GM04504 (cell line): ENCODE measurements at regions not wholly inside any gene's neighbourhood (a gene's known extent, or its start where the extent isn't known, plus 50 kb on each side); places are given as distances from the start of the nearest gene placed in this dataset.

ENCODE experiments used
- DNase-seq: peaks from one replicate; pipeline ENCODE4 v3.0.0-alpha.2; 2012; ENCODE audit warnings: low read depth

DNA sequence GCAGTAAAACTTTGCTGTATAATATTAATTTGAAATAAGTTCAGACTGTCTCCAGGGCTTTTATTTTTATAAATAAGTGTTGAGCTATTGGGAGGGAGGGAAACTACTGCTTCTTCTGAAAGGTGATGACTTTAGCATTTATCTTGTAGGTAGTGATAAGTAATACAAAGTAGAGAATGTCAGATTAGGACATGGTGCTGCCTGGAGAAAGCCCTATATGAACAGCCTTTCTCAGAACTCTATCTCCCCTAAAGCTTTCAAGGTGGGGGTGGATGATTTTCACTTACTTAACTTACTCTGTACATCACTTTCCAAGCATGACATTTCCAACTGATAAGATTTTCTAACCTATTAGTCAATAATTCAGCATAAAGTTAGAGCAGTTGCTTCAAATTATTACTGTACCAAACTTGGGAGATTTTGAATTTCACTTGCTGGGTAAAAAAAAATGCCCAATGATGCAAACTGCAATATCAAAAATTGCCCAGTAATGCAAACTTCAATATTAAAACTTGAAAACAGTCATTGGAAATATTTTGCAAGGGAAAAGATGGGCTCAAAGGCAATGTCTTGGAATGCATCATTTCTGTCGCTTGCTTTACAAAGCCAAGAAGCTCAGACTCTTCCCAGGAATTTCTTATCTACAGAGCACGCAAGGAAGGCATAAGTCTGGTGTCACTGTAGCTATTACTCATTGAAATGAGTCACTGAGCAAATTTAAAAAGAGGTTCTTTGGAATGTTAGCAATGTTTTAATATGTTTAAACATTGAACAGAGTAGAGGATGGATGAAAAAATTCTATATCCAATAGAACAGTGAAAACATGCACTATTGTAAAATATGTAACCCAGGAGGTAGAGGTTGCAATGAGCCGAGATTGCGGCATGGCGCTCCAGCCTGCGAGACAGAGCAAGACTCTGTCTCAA lies 569.5 kb downstream of the PSAT1 start:
- peak; percentile 83 for DNase-seq

DNA sequence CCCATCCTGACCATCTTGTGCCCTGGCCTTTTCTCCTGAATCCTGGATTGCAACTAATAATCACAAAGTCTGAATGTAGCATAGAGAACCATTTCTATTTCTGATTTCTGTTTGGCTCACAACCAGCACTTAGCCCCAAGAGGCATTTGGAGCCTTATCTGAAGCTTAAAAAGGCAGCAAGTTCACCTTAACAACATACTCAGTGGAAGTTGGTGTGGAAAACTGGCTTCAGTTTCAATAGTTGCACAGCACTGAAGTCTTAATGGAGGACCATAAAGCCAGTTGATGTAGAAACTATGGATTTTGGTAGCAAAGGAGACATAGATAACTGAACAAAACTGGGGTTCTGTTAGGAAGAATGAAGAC lies 574.1 kb downstream of the PSAT1 start:
- DNase-seq, result no peak

DNA sequence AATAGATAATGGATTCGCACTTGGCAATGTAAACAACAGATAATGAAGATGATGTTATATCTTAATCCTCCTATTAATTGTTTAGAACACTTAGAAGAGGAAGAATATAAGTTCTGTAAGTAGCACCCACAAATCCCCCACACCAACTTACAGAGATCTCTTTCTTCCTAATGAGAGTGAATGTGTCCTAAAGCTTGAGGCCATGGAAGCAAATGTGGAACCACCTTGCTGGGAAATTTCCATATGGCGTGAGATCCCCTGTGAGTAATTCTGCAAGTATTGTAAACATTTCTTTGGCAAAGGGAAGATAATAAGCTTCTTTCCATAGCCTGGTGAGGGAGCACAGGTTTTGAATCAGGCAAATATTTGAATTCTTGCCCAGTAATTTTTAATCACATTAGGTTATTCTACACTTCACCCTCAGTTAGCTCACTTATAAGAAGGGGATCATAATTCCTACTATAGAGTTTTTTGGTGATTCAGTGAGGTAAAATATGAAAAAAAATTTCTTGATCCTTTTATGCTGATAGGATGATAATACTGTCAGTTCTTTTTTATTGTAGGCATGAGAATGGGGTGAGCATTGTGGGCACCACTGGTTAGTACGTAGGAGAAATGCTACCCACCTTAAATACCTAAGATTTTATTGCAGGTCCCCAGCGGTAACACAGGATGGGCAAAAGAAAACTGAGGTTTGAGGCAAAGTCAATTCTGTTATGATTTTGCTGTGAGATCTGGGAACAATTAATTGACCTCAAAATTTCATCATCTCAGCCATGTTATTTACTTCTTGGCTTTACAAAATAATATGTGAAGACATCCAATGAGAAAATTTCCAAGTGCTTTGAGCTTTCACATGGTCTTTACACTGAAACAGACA lies 574.8 kb downstream of the PSAT1 start:
- peak; percentile 79 for DNase-seq

DNA sequence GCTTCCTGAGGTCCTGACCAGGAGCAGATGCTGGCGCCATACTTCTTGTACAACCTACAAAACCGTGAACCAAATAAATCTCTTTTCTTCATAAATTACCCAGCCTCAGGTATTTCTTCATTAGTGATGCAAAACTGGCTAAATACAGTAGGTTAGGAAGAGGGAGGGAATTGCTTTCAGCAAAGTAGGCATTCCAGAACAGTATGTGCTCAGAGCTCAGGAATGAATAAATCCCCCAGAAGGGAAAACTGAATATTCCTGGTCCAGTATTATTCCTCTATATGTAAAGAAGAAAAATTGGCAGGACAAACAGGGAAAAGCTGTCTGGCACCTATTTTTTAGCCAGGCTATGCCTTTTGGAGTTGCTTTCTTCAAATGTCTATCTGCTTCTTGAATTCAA lies 577.1 kb downstream of the PSAT1 start:
- DNase-seq, result no peak

DNA sequence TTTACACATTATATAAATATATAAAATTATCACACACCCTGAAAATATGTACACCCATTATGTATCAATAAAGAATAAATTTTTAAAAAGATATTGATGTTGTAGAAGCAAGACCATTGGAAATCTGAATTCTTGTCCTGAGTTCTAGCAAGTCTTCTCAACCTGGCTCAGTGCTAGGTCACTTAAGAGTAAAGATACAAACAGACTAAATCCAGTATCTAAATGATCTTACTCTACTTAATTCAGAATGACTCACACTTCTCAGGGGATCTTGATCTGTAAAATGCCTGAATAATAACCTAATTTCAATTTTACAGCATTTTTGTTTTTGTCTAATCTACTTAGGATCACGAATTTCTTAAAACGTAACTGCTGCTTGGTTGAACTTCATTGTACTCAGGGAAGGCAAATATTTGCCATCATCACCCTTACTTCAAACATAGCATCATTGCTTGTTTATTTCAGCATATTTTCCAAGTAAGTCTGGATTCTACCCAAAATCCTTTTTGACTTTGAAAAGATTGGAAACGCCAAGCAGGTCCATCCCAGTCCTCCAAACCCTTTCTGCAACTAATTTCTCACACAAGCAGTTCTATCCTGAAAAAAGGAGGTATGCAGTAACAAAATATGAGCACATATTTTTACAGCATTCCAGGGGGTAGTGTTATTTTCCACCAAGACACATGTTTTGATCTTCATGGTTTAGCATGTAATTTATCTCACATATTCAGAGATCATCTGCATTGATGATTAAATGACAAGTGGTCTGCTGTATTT lies 582.6 kb downstream of the PSAT1 start:
- DNase-seq, result no peak

DNA sequence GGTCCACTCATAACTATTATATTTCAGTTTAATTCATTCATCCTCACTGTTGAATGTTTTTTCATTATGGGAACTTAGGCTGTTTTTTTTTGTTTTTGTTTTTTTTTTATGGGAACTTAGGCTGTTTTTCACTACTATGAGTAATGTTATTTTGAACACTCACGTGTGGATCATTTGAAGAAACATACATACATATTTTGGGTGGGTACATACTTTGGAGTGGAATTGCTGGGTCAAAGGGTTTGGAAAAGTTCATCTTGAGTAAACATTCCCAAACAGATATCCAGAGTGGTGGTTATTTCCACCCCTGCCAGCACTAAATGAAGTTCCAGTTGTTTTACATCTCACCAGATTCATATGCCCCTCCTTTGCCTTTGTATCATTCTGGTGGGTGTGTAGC lies 584.4 kb downstream of the PSAT1 start:
- no peak for DNase-seq

DNA sequence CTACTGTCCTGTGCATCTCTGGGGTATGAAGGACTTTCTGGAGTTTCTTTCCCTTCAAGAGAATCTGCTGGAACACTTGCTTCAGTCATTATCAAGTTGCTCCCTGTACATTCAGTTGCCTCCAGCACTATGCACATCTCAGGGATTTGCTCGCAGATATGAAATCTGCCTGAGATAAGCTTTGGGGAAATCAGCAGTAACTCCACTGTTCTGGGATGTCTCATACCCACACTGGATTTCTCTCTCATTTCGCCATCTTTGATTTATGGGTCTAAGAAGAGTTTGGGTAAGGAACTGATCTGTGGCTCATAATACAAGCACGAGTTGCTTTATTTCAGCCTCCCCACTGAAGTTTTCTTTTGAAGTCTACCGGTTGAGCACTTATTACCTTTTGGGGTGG lies 585.6 kb downstream of the PSAT1 start:
- no peak for DNase-seq

DNA sequence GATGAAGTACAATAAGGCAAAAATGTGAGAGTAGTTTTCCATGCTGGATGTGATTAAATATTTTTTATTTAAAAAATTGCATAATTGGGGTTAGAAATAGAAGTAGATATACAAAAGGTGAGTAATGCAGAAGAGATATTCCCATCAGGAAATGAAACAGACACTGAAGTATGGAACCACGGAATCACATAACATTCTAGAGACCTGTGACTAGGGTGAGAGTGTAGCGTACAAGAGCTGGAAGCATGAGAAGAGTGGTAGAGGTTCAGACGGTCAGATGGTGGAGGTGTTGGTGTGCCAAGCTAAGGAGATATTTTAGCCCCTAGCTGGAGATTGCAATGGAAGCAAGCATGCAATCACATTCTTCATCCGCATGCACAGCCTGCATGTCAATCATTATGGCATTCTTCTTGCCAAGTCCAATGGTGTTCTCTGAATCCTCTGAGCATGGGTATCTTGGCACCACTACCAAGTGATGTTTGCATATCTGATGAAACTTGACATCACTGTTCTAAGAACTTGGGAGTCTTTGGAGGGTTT lies 587.8 kb downstream of the PSAT1 start:
- DNase-seq, result no peak

DNA sequence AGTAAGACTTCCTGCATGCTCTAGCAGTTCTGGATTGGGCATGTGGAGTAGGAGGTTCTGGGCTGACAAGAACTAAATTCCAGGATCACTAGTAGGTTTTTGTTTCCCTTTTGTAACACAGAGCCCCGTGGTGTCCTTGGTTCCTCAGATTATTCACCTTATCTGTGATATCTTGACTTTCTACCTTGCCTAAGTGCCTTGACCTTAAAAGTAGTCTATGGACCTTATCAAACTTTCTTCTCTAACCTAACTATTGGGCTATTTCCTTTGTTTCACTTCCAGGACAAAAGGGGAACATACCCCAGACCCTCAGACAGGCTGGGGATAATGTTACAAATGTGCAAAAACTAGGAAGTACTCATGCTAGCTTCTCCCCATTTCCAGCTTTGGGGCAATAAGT lies 595.3 kb downstream of the PSAT1 start:
- no peak for DNase-seq

DNA sequence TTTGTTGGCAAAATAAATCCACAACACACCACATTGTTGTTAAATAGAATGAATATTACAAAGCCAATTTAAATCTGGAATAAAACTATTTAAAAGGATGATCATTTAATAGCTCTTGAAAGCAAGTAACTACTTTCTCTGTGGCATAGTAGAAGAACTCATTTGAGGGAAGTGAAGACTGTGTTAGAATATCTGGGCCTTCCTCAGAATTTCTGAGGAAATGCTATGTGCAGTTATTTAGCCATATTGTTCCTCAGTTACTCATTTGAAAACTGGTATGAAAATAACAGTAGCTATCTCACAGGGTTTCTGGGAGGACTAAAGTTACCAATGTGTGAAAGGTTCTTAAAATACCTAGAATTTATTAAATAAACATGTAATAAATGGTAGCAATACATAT lies 595.8 kb downstream of the PSAT1 start:
- DNase-seq, result no peak

DNA sequence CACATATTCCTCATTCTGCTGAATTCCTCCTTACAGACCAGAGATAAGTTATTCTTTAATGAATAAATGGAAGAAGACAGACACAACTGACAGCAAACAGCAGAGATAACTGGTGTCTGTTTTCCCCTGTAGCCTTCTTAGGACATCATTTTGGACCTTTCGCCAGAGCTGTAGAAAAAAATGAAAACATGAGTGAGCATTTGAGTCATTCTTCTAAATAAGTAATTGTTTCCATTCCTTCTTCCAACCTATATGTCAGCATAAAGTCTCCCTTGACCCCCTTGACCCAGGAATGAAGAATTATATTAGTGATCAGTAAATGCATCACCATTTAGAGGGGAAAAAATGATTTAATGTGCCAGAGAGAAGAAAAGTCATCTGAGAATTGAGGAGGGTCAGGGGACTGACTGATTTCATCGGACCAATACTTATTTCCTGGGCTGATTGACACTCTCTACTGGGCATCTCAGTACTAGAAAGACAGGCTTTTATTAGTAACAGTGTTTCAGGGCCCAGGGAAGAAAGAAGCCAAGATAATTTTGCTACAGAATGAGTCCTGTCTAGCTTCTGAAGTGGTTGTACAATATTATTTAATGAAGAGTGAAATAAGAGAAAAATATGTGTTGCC lies 597.0 kb downstream of the PSAT1 start:
- DNase-seq, result no peak

DNA sequence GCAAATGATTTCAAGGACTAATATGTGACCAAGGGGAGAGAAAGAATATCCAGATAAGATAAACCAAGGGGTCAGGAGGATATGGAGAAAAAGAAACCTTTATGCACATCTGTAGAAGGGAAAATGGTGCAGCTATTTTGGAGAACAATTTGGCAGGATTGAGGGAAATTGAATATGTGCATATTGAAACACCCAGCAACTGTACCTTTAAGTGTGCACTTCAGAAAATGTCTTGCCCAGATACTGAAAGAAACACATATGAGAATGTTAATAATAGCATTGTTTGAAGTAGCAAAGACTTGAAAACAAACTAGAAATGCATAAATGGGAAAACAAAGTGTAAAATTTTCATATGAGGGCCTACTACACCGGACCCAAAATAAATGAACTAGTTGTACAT lies 599.6 kb downstream of the PSAT1 start:
- DNase-seq, result no peak

DNA sequence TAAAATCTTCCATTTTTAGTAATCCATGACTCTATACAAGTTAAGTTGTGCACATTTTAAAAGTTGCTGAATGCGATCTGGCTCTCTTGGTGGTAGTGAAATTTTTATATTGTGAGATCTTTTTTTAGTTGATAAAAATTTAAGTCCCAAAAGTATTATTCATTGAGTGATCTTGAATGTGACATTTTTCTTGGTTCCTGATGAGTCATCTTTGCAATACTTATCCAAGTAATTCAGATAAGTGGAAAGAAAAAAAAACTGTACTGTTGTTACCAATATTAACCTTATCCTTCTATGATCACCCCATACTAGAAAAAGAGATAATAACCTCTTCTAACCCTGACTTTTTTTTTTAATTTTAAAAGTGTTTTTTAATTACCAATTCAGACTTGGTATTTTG lies 601.3 kb downstream of the PSAT1 start:
- no peak for DNase-seq

DNA sequence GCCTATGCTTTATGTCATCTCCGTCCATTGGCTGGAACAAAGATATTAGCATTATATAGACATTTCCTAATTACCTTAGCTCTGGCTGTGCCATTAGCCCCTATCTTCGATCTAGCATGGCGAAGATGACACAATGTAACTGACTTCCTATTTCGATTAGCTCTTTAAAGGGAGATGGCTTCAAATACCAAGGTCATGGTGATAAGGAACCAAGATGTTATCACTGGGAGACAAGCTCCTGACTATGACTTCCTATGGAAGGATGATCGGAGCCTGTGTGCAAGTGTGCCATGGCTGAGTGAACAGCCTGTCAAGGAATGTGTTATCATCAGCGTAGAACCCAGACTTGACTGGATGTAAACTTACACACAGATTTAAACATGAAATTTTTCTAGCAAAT lies 602.1 kb downstream of the PSAT1 start:
- DNase-seq, result no peak

DNA sequence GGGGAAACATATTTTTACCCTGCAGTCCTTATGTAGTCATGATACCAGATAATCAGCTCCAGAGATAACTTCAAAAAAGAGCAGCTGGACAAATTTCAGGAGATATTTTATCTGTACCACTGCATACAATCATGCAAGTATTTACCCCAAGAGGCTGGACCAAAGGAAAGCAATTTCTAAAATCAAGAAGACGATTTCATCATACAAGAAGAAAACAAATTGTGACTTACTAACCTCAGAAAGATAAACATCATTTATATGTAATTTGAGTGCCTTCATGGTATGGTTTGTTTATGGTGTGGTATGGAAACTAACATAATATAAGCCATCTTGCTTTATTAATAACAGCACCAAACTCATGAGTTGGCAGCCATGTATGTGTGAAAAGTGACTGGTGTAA lies 603.6 kb downstream of the PSAT1 start:
- no peak for DNase-seq

DNA sequence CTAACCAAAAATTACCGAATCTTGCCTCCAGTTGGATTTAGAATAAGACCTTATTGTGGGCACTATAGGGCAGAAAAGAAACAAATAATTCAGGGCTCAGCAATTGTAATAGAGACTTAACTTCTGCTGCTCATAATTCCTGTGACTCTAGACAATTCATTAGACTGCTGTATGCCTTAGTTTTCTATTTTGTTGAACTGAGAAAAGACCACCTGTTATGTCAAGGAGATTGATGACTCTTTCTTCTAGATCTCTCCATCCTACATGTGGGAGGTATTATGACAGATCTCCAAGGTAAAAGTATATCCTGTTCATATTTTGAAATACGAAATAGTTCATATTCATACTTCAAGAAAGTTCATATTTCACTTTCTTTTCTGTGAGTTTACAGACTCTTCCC lies 605.1 kb downstream of the PSAT1 start:
- DNase-seq, result no peak

DNA sequence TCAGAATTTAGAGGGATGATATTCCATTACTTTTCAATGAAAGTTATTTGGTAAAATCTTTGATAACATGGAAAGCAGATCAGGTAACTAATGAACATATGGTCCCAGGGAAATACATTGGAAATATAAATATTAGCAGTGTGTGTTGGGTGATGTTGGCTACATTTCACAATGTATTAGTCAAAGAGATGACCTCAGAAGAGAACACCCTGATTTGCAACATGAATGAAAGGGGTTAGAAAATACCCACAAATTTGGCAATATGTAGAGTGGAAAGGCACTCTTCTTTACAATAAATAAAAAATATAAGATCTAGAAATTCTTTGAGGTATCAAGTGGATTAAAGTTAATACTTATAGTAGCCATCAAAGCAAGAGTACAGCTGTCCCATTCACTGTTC lies 606.7 kb downstream of the PSAT1 start:
- no peak for DNase-seq

DNA sequence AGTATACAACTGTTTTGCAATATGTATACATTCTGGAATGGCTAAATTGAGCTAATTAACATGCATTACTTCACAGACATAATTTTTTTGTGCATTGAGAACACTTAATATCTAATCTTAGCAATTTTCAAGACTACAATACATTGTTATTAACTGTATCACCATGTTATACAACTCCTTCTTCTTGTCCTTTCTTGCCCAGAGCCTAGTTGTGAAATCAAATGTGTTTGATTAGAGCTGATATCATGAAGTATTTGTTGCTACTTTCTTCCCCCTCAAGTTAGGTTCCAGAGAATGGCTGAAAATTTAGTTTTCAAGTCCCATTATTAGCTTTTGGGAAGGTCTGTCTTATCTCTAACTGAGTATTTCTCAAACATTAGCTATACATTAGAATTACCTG lies 607.8 kb downstream of the PSAT1 start:
- DNase-seq, result no peak

DNA sequence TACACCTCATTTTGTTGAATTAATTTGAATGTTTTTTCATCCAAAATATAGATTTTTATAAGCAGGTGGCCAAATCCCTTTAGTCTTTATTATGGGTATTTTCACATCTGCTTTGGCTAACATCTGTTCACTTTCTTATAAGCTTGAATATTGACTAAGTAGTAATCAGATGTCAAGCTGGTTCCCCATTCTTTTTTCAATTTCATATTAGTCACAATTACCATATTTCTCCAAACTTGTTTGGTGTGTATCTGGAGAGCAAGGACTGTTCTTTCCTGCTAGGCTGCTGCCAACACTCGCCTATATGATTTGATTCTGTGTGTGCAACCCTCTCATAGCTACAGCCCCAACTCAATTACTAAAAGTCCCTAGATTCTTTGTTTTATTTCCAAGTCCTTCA lies 608.5 kb downstream of the PSAT1 start:
- no peak for DNase-seq

DNA sequence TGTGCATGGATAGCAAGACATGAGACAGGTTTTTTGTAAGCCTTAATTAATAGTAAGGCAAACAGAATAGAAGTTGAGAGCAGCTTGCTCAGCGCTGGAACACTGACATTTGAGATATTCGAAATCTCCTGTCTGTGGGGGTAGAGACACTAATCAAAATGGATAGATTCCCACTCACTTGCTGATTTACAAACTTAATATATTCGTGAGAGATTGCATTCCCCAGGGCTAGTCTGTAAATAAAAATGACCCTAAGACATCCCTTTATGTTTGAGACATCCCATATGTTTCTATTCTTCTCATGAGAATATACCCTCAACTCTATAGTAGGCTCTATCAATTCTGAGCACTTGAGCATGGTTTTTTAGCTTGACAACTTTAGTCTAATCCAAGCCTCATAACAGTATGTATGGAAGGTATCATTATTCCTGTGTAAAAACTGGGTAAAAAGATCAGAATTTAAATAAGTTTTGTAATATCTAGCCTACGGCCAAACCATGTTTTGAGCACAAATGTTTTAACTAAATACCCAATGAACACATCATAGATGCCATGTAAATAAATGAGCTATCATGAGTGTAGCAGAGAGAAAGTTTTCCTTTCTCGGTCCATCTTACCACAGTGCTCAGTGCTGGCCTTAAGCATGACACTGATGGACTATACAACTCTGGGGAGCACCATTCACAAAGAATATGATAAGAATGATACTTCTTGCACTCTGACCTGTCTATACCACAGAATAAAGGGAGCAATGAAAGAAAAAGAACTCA lies 609.2 kb downstream of the PSAT1 start:
- DNase-seq, result no peak

DNA sequence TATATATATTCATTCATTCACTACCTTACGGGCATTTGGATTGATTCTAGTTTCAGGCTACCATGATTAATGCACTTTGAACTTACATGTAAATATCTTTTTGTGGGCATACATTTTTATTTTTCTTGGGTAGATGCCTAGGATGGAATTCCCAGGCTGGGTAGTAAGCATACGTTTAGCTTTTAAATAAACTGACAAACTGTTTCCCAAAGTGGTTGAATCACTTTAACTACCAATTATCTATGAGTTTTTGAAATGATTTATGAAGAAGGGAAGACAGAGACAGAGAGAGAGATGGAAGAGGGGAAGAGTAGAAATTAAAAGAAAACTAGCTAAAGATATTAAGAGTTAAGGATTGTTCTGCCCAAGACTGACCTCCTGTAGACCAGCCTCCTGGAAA lies 612.6 kb downstream of the PSAT1 start:
- DNase-seq, result no peak
